SK-N-SH treated with all-trans-retinoic acid at 6 μM for 48 hours (cell line): ENCODE measurements at regions not wholly inside any gene's neighbourhood (a gene's known extent, or its start where the extent isn't known, plus 50 kb on each side); places are given as distances from the start of the nearest gene placed in this dataset.

Source experiments
- RARB ChIP-seq: fragments of 250-450 bp; sonication (Bioruptor Pico); IDR thresholded peaks from 2 replicates; pipeline ENCODE4 v1.8.0; 2021; ENCODE audit warnings: mild to moderate bottlenecking, moderate library complexity
- TF ChIP-seq, protein P1 (sequence below): fragments of 250-450 bp; sonication (Bioruptor Pico); IDR thresholded peaks from 2 replicates; pipeline ENCODE4 v1.5.1; 2020; ENCODE audit warnings: low read depth, mild to moderate bottlenecking, moderate library complexity

DNA sequence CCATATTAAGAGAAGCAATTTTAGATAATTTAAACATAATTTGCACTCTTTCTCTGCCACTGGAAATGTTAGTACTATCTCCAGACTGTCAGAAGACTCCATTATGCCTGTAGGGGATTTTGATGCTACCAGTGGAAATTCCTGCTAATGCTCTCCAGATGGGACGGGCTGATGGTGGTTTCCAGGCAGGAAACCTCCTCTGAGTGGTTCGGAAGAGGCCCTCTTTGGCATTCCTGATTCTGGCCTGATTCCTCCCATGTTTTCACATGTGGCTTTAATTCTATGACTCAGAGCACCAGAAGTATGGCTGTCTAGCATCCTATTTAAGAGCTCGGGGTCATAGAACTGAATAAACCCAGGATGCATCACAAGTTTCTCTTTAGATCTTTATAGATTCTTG is 70.9 kb upstream of the ST6GAL2 start:
- no peak for TF ChIP-seq RARB
- TF ChIP-seq, protein P1, sequence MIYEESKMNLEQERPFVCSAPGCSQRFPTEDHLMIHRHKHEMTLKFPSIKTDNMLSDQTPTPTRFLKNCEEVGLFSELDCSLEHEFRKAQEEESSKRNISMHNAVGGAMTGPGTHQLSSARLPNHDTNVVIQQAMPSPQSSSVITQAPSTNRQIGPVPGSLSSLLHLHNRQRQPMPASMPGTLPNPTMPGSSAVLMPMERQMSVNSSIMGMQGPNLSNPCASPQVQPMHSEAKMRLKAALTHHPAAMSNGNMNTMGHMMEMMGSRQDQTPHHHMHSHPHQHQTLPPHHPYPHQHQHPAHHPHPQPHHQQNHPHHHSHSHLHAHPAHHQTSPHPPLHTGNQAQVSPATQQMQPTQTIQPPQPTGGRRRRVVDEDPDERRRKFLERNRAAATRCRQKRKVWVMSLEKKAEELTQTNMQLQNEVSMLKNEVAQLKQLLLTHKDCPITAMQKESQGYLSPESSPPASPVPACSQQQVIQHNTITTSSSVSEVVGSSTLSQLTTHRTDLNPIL (CRISPR knock-in tag): no peak
